Activated CD8-positive, alpha-beta memory T cell treated with anti-CD3 and anti-CD28 coated beads for 1 hour (primary cell): ENCODE measurements at regions not wholly inside any gene's neighbourhood (a gene's known extent, or its start where the extent isn't known, plus 50 kb on each side); places are given as distances from the start of the nearest gene placed in this dataset.

Experiments used
- DNase-seq, 2 donors: peaks; one replicate each; pipeline ENCODE4 v3.0.0-alpha.2; 2020; ENCODE audit warnings: low read depth in 1 of 2; ENCODE audit errors: extremely low read depth in 1 of 2

DNA sequence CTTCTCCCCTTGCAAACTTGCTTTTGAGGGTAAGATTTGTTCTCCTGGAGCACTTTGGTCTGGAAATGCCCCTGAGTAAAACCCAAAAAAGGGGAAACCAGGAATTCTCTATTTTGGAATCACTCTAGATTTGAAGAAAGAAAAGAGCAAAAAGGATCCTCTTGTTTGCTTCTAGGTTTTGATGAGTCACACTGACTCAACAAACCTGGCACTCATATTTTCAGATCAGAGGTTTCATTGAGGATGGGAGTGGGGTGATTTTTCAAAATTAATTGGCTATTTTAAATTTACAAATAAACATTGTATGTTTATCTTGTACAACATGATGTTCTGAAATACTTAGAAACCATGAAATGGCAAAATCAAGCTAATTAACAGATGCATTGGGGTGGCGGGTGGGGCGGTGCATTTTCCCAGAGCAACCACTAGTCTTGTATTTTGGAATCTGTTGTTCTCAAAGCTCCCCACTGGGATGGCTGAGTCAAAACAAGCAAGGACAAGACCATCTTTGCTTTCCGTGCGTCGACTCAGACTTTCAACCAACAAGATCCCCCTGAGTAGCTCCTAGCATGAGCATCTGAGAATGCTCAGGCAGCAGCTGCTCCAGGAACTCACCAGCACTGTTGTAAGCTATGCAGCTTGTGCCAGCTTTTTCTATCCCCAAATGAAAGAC lies 451.4 kb downstream of the WDR72 start:
- DNase-seq, result no peak

GRCh38 chr15:53305554-53305953 lies 453.9 kb downstream of the WDR72 start:
- no peak for DNase-seq

- no peak for DNase-seq
Observed at GRCh38 chr15:53305101-53305500, 454.4 kb downstream of the WDR72 start.

- DNase-seq, result no peak
Observed at GRCh38 chr15:53297828-53298227, 461.6 kb downstream of the WDR72 start.

GRCh38 chr15:53296603-53297002 lies 462.9 kb downstream of the WDR72 start:
- no peak for DNase-seq

DNA sequence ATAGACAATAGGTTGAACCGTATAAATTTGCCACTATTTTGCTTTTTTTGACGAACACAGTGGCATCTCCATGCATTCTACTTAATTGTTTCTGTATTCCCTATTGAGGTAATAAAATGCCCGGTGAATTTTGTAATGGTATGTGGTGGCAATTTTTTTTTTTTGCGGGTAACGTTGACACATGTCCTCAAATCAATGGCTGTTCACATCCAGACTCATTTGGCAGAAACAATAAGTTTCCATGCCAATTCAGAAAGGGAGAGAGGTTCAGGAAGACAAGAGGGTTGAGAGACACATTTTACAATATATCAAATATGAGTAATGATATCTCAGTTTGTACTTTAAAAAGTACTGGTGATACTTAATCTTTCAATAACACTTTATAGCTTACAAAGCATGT lies 463.9 kb downstream of the WDR72 start:
- no peak for DNase-seq

DNA sequence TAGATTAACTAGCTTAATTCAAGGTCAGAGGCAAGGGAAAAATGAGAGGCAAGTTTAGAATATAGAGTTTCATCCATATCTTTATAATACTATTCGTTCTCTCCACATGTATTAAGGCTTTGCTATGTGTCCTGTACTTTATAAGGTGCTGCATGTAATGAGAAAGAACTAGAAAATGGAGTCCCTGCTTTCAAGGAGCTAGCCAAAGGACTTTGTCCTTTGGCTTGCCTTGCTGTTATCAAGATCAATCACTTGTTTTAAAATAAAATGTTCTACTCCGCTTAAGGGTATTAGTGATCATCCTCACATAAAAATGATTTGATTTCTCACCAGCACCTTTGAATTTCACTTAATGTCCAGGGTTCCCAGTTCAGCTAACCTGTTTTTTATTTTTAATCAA lies 470.9 kb downstream of the WDR72 start:
- no peak for DNase-seq

GRCh38 chr15:53274630-53275029 lies 484.5 kb upstream of the ONECUT1 start:
- no peak for DNase-seq

GRCh38 chr15:53272116-53272515 lies 482.0 kb upstream of the ONECUT1 start:
- no peak for DNase-seq

GRCh38 chr15:53266176-53266575 lies 476.0 kb upstream of the ONECUT1 start:
- no peak for DNase-seq

DNA sequence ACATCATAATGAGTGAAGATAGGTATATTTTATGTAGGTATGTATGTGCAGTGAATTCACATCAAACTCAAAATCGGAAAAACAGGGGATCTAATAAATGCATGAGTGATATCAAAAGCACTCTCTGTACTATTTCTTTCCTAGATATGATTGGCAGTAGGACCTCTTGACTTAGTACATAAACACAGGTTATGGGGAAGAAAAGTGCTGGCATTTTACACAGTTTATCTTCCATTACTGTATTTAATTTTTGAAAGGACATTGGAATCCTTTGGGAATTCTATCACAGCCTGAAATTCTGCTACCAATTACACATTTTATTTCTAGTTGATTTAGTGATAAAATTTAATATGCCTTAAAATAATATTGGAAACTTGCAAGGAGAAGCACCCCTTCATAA lies 470.5 kb upstream of the ONECUT1 start:
- DNase-seq, result no peak

DNA sequence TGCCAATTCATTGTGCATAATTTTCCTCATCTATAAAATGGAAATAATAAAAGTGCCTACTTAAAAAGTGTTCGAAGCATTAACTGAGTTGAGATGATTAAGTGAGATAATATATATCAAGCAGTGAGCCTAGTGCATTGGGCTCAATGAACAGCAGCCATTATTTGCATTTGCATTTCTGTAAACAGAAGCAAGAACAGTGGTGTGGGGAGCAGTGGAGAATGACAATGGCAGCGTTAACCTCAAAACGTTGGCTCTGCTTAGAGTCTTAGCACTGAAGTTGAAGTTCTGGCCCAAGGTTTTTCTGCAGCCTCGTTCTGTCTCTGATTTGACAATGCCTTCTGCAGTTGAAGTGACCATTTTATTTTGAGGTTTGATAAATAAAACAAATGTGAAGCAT lies 466.3 kb upstream of the ONECUT1 start:
- DNase-seq, result no peak

GRCh38 chr15:53256043-53256442 lies 465.9 kb upstream of the ONECUT1 start:
- no peak for DNase-seq

- no peak for DNase-seq
Observed at GRCh38 chr15:53251996-53252395, 461.9 kb upstream of the ONECUT1 start.

GRCh38 chr15:53251523-53251922 lies 461.4 kb upstream of the ONECUT1 start:
- DNase-seq, result no peak

- no peak for DNase-seq
Observed at GRCh38 chr15:53247041-53247708, 457.0 kb upstream of the ONECUT1 start.

- no peak for DNase-seq
Observed at GRCh38 chr15:53246404-53246803, 456.3 kb upstream of the ONECUT1 start.

DNA sequence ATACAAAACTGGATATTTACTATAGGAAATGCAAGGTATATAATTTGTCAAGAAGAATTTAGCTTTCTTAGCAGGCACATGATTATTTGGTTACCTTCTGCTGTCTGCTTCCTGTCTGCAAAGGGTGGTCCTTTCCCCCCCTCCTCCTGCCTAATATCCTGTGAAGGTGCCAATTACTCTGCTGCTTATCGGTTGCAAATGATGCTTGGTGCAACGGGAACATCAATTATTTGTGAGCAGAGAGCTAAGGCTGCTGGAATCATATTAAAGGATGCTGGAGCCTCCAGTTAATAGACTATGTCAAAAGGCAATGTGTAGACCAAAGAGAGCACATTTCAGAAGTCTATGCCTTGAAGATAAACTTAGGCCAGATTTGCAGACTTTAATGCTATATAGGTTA lies 443.7 kb upstream of the ONECUT1 start:
- no peak for DNase-seq

DNA sequence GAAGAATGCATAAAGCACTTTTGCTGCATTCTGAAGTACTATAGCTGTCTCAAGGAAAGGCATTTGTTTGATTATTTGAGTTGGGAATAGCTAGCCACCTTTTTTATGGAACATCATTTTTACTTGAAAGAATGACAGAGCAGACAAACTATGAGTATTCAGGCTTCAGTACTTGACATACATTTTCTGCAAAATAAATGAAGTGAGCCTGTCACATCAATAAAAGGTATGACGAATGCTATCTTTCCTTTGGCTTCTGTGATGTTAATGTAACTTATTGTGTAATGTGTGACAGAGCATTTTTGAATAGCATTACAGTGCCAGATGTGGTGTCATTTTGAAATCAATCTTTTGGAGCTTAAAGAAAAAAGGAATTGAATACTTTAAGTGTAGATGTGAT lies 440.3 kb upstream of the ONECUT1 start:
- no peak for DNase-seq

DNA sequence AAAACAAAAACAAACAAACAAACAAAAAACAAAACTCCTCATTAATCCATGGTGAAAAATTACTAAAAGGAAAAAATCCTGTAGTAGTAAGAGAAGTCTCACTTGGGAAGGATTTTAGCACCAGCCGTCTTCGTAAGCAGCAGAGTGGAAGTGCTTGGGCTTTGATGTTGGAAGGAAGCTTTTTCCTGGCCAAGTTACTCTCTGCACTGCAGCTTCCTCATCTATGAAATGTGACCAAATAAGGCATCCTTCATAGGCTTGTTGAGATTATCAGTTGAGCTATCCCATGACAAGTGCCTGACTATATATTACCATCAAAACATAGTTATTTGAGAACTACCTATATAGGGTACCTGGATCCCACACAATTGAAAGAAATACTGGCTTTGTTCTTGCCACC lies 436.4 kb upstream of the ONECUT1 start:
- DNase-seq, result no peak

- no peak for DNase-seq
Observed at GRCh38 chr15:53225781-53226180, 435.6 kb upstream of the ONECUT1 start.

- DNase-seq, result no peak
Observed at GRCh38 chr15:53224371-53224770, 434.2 kb upstream of the ONECUT1 start.

DNA sequence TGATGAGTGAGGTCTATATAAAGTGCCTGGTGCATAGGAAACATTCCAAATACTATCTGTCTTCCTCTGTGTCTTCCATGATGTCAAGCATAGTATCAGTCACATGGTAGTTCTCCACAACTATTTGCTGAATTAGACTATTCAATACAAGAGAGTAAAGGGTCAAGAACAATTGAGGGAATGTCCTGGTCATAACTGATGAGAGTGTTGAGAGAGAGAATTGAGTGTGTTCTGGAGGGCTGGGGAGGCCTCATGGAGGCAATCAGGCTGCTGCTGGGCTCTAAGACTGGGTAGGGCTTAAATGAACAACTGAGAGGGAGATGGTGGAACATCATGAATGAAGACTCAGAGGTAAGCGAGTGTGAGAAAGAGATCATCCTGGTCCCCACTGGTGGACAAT lies 433.7 kb upstream of the ONECUT1 start:
- DNase-seq, result no peak
